Retina (tissue), 1 donor: ENCODE measurements at regions not wholly inside any gene's neighbourhood (a gene's known extent, or its start where the extent isn't known, plus 50 kb on each side); places are given as distances from the start of the nearest gene placed in this dataset.
"Not testable (repeated sequence)": the region's sequence is repeated elsewhere in the genome, so short reads cannot be mapped to it uniquely, and the experiment has no call there.

Experiments used
- DNase-seq: peaks from one replicate; pipeline ENCODE4 v3.0.0-alpha.2; 2016

GRCh38 chr15:36117296-36117787, 462.1 kb upstream of the CDIN1 start:
- DNase-seq: no peak

- no peak for DNase-seq
Observed at GRCh38 chr15:36126194-36126593, 453.2 kb upstream of the CDIN1 start.

DNA sequence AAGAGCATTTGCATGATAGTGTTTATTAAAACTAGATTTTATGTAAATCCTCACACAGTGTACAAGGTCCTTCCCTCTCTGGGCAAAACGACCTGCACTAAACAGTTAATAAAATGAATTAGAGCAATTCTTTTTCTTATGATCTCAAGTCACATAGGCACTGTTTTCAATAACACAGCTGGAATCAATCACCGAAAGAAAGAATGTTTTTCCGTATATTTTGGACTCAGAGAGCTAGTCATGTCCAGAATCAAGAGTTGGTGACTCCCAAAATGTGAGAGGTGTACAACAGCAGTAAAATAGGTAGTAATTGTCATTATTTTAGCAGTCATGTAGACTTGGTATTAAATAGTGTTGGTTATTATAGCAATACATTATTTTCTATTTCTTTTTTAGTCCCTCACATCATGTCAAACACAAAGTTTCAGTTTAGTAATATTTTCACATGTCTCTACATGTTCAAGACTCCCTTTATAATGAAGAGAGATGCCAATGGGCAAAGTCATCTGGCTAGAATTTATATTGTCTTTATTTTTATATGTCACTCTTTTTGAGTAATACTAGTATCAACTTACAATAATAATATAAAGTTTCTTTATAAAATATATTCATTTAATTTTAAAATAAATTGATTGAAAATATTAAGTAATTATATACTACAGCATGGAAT, 448.6 kb upstream of the CDIN1 start:
- no peak for DNase-seq

DNA sequence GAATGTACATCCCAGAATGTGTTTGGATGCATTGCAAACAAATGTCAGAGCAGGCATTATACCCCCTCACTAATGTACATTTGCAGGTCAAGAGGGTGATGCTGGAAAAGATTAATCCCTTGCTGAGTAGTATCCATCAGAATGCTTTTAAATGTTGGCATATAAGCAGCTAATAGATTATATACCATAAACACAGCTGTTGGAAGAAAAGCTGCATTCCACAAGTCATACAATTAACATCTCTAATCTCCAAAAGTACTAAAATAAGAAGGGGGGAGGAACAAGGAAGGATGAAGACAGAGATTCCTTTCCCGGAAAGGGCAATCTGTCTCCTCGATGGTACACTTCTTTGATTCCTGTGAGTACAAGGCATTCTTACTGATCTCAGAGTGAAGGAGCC, 445.7 kb upstream of the CDIN1 start:
- no peak for DNase-seq

GRCh38 chr15:36136049-36136448, 443.4 kb upstream of the CDIN1 start:
- no peak for DNase-seq

GRCh38 chr15:36152936-36153335, 426.5 kb upstream of the CDIN1 start:
- no peak for DNase-seq

DNA sequence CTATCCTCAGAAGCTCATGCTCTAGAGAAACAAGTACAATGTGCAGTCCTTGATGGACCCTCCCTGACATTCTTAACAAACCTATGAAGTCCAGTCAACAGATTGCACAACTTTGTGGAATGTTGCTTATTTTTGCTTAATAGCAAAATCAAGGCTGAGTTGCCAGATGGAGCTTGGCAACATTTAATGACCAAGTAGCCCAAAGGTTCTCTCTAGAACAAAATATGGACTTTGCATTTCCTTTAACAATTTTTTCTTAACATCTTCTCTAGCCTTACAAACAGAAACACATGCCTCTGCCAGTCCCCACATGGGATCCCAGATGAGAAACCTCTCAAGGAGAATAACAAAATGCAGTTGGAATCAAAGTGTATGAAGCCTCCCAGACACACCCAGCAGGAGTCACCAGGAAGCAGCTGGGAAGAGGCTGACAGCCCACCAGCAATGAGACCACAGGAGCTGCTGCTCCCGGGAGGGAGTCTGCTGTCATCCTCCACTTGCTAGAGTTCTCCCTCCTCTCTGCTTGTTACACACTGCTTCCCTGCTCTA, 422.5 kb upstream of the CDIN1 start:
- DNase-seq: peak; percentile 4

- DNase-seq: no peak
Observed at GRCh38 chr15:36160351-36160750, 419.1 kb upstream of the CDIN1 start.

DNA sequence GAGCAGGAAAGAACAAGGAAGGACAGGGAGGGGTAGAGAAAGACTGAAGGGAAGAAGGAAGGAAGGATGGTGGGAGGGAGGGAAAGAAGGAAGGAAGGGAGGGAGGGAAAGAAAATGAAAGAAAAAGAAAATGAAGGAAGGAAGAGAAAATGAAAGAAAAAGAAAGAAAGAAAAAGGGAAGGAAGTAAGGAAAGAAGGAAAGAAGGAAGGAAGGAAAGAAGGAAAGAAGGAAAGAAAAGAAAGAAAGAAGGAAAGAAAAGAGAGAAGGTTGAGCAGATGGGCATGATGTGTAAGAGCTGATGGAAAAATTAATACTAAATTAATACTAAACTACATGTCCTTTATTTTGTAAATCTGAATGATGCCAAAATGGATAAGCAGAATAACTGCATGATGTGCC, 418.3 kb upstream of the CDIN1 start:
- DNase-seq: no peak

DNA sequence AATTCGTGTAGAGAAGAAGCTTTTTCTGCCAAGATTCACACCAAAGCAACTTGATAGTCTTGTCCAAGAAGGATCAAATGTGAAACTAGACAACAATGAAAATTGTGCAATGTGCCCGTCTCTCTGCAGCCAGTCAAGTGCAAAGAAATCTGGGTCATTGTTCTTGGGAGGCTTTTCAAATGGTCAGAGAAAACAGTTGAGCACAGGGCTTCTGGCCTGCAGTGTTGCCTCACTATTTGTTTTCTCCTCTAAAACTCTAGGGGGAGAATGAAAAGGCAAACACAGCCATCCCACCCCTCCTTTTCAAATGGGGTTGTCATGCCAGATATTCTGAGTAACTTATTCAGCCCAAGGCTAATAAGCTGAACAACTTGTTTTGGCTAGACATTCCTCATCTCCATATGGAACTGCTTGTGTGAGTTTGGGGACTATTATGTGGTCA, 417.6 kb upstream of the CDIN1 start:
- no peak for DNase-seq

DNA sequence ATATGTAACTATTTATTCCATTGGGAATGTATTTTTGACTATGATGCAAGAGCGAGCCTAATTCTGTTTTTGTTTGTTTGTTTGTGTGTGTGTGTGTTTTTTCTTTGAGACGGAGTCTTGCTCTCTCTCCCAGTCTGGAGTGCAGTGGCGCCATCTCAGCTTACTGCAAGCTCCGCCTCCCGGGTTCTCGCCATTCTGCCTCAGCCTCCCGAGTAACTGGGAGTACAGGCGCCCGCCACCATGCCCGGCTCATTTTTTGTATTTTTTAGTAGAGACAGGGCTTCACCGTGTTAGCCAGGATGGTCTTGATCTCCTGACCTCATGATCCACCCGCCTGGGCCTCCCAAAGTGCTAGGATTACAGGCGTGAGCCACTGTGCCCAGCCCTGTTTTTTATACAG, 415.4 kb upstream of the CDIN1 start:
- not testable (repeated sequence) for DNase-seq

DNA sequence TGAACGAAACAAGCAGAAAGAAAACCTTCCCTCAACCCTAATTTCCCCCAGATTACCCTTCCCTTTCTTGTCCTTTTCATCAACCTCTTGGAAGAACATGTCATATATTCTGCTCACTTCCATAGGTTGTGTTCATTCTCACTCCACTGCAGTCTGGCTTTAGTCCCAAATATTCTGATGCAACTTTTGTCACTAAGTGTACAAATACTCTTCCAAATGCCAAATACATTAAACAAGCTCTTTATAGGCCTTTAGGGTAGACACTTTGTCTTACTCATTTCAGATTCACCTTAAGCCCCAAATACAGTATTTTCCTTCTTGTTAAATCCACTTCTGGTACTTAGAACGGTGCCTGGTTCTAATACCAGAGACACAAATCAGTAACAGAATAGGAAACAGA, 406.5 kb upstream of the CDIN1 start:
- DNase-seq: no peak

- no peak for DNase-seq
Observed at GRCh38 chr15:36175186-36175740, 404.2 kb upstream of the CDIN1 start.

- DNase-seq: no peak
Observed at GRCh38 chr15:36175741-36176291, 403.6 kb upstream of the CDIN1 start.

- no peak for DNase-seq
Observed at GRCh38 chr15:36177590-36178302, 401.7 kb upstream of the CDIN1 start.

- no peak for DNase-seq
Observed at GRCh38 chr15:36178303-36178633, 401.2 kb upstream of the CDIN1 start.

DNA sequence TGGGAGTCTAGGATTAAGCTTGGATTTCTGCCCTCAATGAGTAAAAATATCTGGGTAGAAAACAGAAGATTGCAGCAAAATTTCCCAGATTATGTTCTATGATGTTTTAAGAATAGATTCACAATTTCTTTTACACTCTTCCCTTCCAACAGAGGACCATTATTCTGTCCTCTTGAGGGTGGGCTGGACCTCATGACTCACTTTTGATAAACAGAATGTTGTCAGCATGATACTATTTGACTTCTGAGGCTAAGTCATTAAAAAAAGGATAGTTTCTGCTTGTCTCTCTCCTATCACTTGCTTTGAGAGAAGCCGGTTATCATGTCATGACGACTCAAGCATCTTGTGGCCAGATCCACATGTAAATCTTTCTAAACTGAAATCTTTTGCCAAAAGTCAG, 396.2 kb upstream of the CDIN1 start:
- no peak for DNase-seq

DNA sequence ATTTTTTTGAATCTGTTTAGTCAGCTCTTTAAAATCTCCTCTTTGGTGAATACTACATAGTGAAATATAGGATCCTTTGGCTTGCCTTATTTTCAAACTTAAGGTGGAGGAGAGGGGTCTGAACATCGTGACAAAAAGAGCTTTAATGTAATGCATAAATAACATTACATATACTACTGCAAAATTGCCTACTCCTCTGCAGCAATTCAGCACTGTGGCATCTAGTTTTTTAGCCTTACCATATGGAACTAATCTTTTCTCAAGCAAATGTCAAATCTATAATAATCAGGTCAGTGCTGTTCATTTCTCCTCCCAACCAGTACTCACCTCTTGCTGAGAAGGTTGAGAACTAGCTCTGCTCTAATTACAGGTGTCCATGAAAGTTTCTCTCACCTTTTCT, 394.0 kb upstream of the CDIN1 start:
- DNase-seq: no peak

DNA sequence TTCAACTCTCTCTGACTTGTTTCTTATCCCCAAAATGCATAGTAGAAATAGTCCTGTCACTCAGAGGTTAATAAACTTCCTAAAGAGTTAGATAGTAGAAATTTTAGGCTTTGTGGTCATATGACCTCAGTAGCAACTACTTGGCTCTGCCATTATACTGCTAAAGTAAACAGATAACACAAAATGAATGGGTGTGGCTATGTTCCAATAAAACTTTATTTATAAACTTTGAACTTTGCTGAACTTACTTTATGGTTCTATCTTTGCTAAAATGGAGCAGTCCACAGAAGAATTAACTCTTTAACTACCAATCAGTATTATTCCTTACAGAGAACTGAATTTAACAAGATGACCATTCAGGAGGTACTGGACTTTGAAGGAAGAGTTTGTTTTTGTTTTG, 393.6 kb upstream of the CDIN1 start:
- no peak for DNase-seq

GRCh38 chr15:36186376-36186775, 393.1 kb upstream of the CDIN1 start:
- DNase-seq: no peak

GRCh38 chr15:36191459-36191858, 388.0 kb upstream of the CDIN1 start:
- no peak for DNase-seq

- DNase-seq: not testable (repeated sequence)
Observed at GRCh38 chr15:36195361-36196007, 383.9 kb upstream of the CDIN1 start.
